ENCODE measurements at regions not wholly inside any gene's neighbourhood (a gene's known extent, or its start where the extent isn't known, plus 50 kb on each side); places are given as distances from the start of the nearest gene placed in this dataset.

GRCh38 chrX:140389331-140389730, 115.5 kb downstream of the SOX3 start:
- intact Hi-C loops (cut with DNase I; ENCODE audit: low total_unique reads), result no loop called here
- no peak for DNase-seq (ENCODE audit: low spot score in 2 of 2)
- WGBS, 2 donors, result 56 to 69% methylated on average over 3 of the region's 3 CpGs
- TF ChIP-seq POLR2A (IDR thresholded peaks at IDR 0.05), result no peak
- no peak for TF ChIP-seq CTCF (IDR thresholded peaks at IDR 0.05)
- H3K4me3 ChIP-seq (ENCODE audit: low read depth, poor library complexity, severe bottlenecking), result no peak overlapping the region

- intact Hi-C loops (cut with DNase I; ENCODE audit: low total_unique reads), result no loop called here
- DNase-seq (ENCODE audit: low spot score in 2 of 2), result no peak
- WGBS, 2 donors, result 80 to 86% methylated on average over 4 of the region's 4 CpGs
- TF ChIP-seq POLR2A (IDR thresholded peaks at IDR 0.05), result no peak
- no peak for TF ChIP-seq CTCF (IDR thresholded peaks at IDR 0.05)
- no peak overlapping the region for H3K4me3 ChIP-seq (ENCODE audit: low read depth, poor library complexity, severe bottlenecking)
Measured at GRCh38 chrX:140362861-140363260, 142.0 kb downstream of the SOX3 start.

GRCh38 chrX:140360924-140361323, 143.9 kb downstream of the SOX3 start:
- H3K4me3 ChIP-seq (ENCODE audit: low read depth, poor library complexity, severe bottlenecking), result no peak overlapping the region
- TF ChIP-seq CTCF (IDR thresholded peaks at IDR 0.05), result no peak
- TF ChIP-seq POLR2A (IDR thresholded peaks at IDR 0.05), result no peak
- WGBS, 2 donors, result 22 to 50% methylated on average over 3 of the region's 3 CpGs
- intact Hi-C loops (cut with DNase I; ENCODE audit: low total_unique reads), result no loop called here
- DNase-seq (ENCODE audit: low spot score in 2 of 2), result no peak

- no peak for DNase-seq (ENCODE audit: low spot score in 2 of 2)
- intact Hi-C loops (cut with DNase I; ENCODE audit: low total_unique reads), result no loop called here
- no peak overlapping the region for H3K4me3 ChIP-seq (ENCODE audit: low read depth, poor library complexity, severe bottlenecking)
- TF ChIP-seq CTCF (IDR thresholded peaks at IDR 0.05) (no peak), POLR2A (IDR thresholded peaks at IDR 0.05) (no peak)
- 38 to 46% methylated on average over 5 of the region's 5 CpGs for WGBS, 2 donors
Measured at GRCh38 chrX:140360284-140360683, 144.6 kb downstream of the SOX3 start.

- intact Hi-C loops (cut with DNase I; ENCODE audit: low total_unique reads), result no loop called here
- H3K4me3 ChIP-seq (ENCODE audit: low read depth, poor library complexity, severe bottlenecking), result no peak overlapping the region
- no peak for TF ChIP-seq POLR2A (IDR thresholded peaks at IDR 0.05)
- TF ChIP-seq CTCF (IDR thresholded peaks at IDR 0.05), result no peak
- no peak for DNase-seq (ENCODE audit: low spot score in 2 of 2)
- 55 to 60% methylated on average over 9 of the region's 9 CpGs for WGBS, 2 donors
Measured at GRCh38 chrX:140355922-140356321, 148.9 kb downstream of the SOX3 start.

- DNase-seq (ENCODE audit: low spot score in 2 of 2), result no peak
- intact Hi-C loops (cut with DNase I; ENCODE audit: low total_unique reads), result no loop called here
- 35 to 48% methylated on average over 6 of the region's 6 CpGs for whole genome bisulfite sequencing, 2 donors
- TF ChIP-seq CTCF (IDR thresholded peaks at IDR 0.05) (no peak), POLR2A (IDR thresholded peaks at IDR 0.05) (no peak)
- H3K4me3 ChIP-seq (ENCODE audit: low read depth, poor library complexity, severe bottlenecking), result no peak overlapping the region
Measured at GRCh38 chrX:140355429-140355828, 149.4 kb downstream of the SOX3 start.

All from lower leg skin (tissue), 4 donors.